Right lobe of liver (tissue), 4 donors: ENCODE measurements at regions not wholly inside any gene's neighbourhood (a gene's known extent, or its start where the extent isn't known, plus 50 kb on each side); places are given as distances from the start of the nearest gene placed in this dataset.

Experiments used
- CTCF ChIP-seq, 4 donors: fragments of 200-600 bp in 3 of 4; fragments of 450-650 bp in 1 of 4; IDR thresholded peaks; one replicate each; pipeline versions ENCODE4 v1.5.1 to v1.8.0; 2016 to 2022; ENCODE audit warnings: antibody characterized with exemption in 4 of 4, mild to moderate bottlenecking in 2 of 4
- POLR2A ChIP-seq: fragments of 450-650 bp; IDR thresholded peaks from one replicate; pipeline ENCODE4 v1.6.1; 2017; ENCODE audit warnings: antibody characterized with exemption, mild to moderate bottlenecking
- donor health status: DM: no; HTN: no; CAD: no.
- donor health status: DM: no; HTN: no; CAD: no.
- donor health status: DM: no; HTN: yes; CAD: no.

GRCh38 chr5:124806026-124806372, 59.6 kb upstream of the ZNF608 start:
- TF ChIP-seq POLR2A, result no peak
- no peak for TF ChIP-seq CTCF (IDR thresholded peaks at IDR 0.05)
